Dendritic cell treated with granulocyte-macrophage colony-stimulating factor and Interleukin-4, amounts not matched to agents 40 ng/mL and 50 ng/mL, for 4 days (primary cell): ENCODE measurements at regions not wholly inside any gene's neighbourhood (a gene's known extent, or its start where the extent isn't known, plus 50 kb on each side); places are given as distances from the start of the nearest gene placed in this dataset.

Source experiments
- H3K27ac Mint-ChIP-seq: one replicate; pipeline ENCODE4 v1.8.0; 2022; ENCODE audit warnings: mild to moderate bottlenecking, mixed read lengths
- H3K27me3 Mint-ChIP-seq: one replicate; pipeline ENCODE4 v1.8.0; 2022; ENCODE audit warnings: mild to moderate bottlenecking, mixed read lengths
- H3K36me3 Mint-ChIP-seq: one replicate; pipeline ENCODE4 v1.8.0; 2022; ENCODE audit warnings: low read depth, mixed read lengths
- H3K4me1 Mint-ChIP-seq: one replicate; pipeline ENCODE4 v1.8.0; 2022; ENCODE audit warnings: low read depth, mixed read lengths
- H3K4me3 Mint-ChIP-seq: one replicate; pipeline ENCODE4 v1.8.0; 2022; ENCODE audit warnings: mild to moderate bottlenecking, moderate library complexity, mixed read lengths
- H3K9me3 Mint-ChIP-seq: one replicate; pipeline ENCODE4 v1.8.0; 2022; ENCODE audit warnings: mixed read lengths
- intact Hi-C: fragments of 100-400 bp; cut with micrococcal nuclease; formaldehyde crosslinking; loops from one replicate; pipeline ENCODE4 v1.15.0; 2022

GRCh38 chr14:94977016-94977415 is 180.3 kb downstream of the DICER1 start:
- H3K27ac Mint-ChIP-seq: no peak overlapping the region
- peaks cover 9% of the 10 kb centered on the region for H3K27me3 Mint-ChIP-seq
- no peaks in the 10 kb centered on the region for H3K36me3 Mint-ChIP-seq
- no peaks in the 10 kb centered on the region for H3K9me3 Mint-ChIP-seq
- no peaks in the 10 kb centered on the region for H3K4me1 Mint-ChIP-seq
- H3K4me3 Mint-ChIP-seq: no peak overlapping the region
- intact Hi-C loops: no loop called here

- no peak overlapping the region for H3K4me3 Mint-ChIP-seq
- intact Hi-C loops: no loop called here
- peaks cover 8% of the 10 kb centered on the region for H3K27me3 Mint-ChIP-seq
- no peaks in the 10 kb centered on the region for H3K36me3 Mint-ChIP-seq
- no peaks in the 10 kb centered on the region for H3K4me1 Mint-ChIP-seq
- no peak overlapping the region for H3K27ac Mint-ChIP-seq
- H3K9me3 Mint-ChIP-seq: no peaks in the 10 kb centered on the region
Observed at GRCh38 chr14:94975366-94975765, 182.0 kb downstream of the DICER1 start.

- Mint-ChIP-seq H3K27me3 (peaks cover 8% of the 10 kb centered on the region), H3K27ac (no peak overlapping the region), H3K36me3 (no peaks in the 10 kb centered on the region), H3K4me3 (no peak overlapping the region), H3K4me1 (no peaks in the 10 kb centered on the region), H3K9me3 (no peaks in the 10 kb centered on the region)
- intact Hi-C loops: no loop called here
Observed at GRCh38 chr14:94974893-94975292, 182.4 kb downstream of the DICER1 start.

- Mint-ChIP-seq H3K4me3 (no peak overlapping the region), H3K36me3 (no peaks in the 10 kb centered on the region), H3K9me3 (no peaks in the 10 kb centered on the region), H3K27me3 (peaks cover 8% of the 10 kb centered on the region), H3K27ac (no peak overlapping the region), H3K4me1 (no peaks in the 10 kb centered on the region)
- intact Hi-C loops: no loop called here
Observed at GRCh38 chr14:94974422-94974821, 182.9 kb downstream of the DICER1 start.

- Mint-ChIP-seq H3K4me3 (no peak overlapping the region), H3K27me3 (peaks cover 5% of the 10 kb centered on the region), H3K9me3 (no peaks in the 10 kb centered on the region), H3K27ac (no peak overlapping the region), H3K4me1 (no peaks in the 10 kb centered on the region), H3K36me3 (no peaks in the 10 kb centered on the region)
- intact Hi-C loops: no loop called here
Observed at GRCh38 chr14:94971750-94972149, 185.6 kb downstream of the DICER1 start.

- Mint-ChIP-seq H3K4me1 (no peaks in the 10 kb centered on the region), H3K9me3 (no peaks in the 10 kb centered on the region), H3K4me3 (no peak overlapping the region), H3K36me3 (no peaks in the 10 kb centered on the region), H3K27ac (no peak overlapping the region), H3K27me3 (peaks cover 5% of the 10 kb centered on the region)
- intact Hi-C loops: no loop called here
Observed at GRCh38 chr14:94970941-94971730, 186.2 kb downstream of the DICER1 start.

GRCh38 chr14:94969766-94970165 is 187.6 kb downstream of the DICER1 start:
- Mint-ChIP-seq H3K36me3 (no peaks in the 10 kb centered on the region), H3K4me1 (no peaks in the 10 kb centered on the region), H3K4me3 (no peak overlapping the region), H3K27ac (no peak overlapping the region), H3K27me3 (peaks cover 5% of the 10 kb centered on the region), H3K9me3 (no peaks in the 10 kb centered on the region)
- intact Hi-C loops: no loop called here

- H3K27me3 Mint-ChIP-seq: peaks cover 8% of the 10 kb centered on the region
- H3K4me3 Mint-ChIP-seq: no peak overlapping the region
- H3K36me3 Mint-ChIP-seq: no peaks in the 10 kb centered on the region
- H3K4me1 Mint-ChIP-seq: no peaks in the 10 kb centered on the region
- H3K9me3 Mint-ChIP-seq: no peaks in the 10 kb centered on the region
- H3K27ac Mint-ChIP-seq: no peak overlapping the region
- intact Hi-C loops: no loop called here
Observed at GRCh38 chr14:94966868-94967267, 190.5 kb downstream of the DICER1 start.

GRCh38 chr14:94966344-94966743 is 191.0 kb downstream of the DICER1 start:
- H3K36me3 Mint-ChIP-seq: no peaks in the 10 kb centered on the region
- H3K9me3 Mint-ChIP-seq: no peaks in the 10 kb centered on the region
- no peak overlapping the region for H3K4me3 Mint-ChIP-seq
- H3K4me1 Mint-ChIP-seq: no peaks in the 10 kb centered on the region
- intact Hi-C loops: no loop called here
- H3K27ac Mint-ChIP-seq: no peak overlapping the region
- H3K27me3 Mint-ChIP-seq: peaks cover 11% of the 10 kb centered on the region

GRCh38 chr14:94965551-94966313 is 191.6 kb downstream of the DICER1 start:
- intact Hi-C loops: no loop called here
- H3K9me3 Mint-ChIP-seq: no peaks in the 10 kb centered on the region
- H3K4me1 Mint-ChIP-seq: no peaks in the 10 kb centered on the region
- no peak overlapping the region for H3K4me3 Mint-ChIP-seq
- peaks cover 12% of the 10 kb centered on the region for H3K27me3 Mint-ChIP-seq
- no peaks in the 10 kb centered on the region for H3K36me3 Mint-ChIP-seq
- H3K27ac Mint-ChIP-seq: no peak overlapping the region

GRCh38 chr14:94964931-94965330 is 192.4 kb downstream of the DICER1 start:
- no peaks in the 10 kb centered on the region for H3K4me1 Mint-ChIP-seq
- H3K27ac Mint-ChIP-seq: no peak overlapping the region
- intact Hi-C loops: no loop called here
- no peaks in the 10 kb centered on the region for H3K36me3 Mint-ChIP-seq
- no peak overlapping the region for H3K4me3 Mint-ChIP-seq
- no peaks in the 10 kb centered on the region for H3K9me3 Mint-ChIP-seq
- H3K27me3 Mint-ChIP-seq: peaks cover 12% of the 10 kb centered on the region

- H3K9me3 Mint-ChIP-seq: no peaks in the 10 kb centered on the region
- peaks cover 14% of the 10 kb centered on the region for H3K27me3 Mint-ChIP-seq
- H3K27ac Mint-ChIP-seq: no peak overlapping the region
- no peaks in the 10 kb centered on the region for H3K36me3 Mint-ChIP-seq
- no peaks in the 10 kb centered on the region for H3K4me1 Mint-ChIP-seq
- H3K4me3 Mint-ChIP-seq: no peak overlapping the region
- intact Hi-C loops: no loop called here
Observed at GRCh38 chr14:94964181-94964580, 193.1 kb downstream of the DICER1 start.

GRCh38 chr14:94963051-94963450 is 193.1 kb upstream of the GSC start:
- intact Hi-C loops: no loop called here
- no peaks in the 10 kb centered on the region for H3K4me1 Mint-ChIP-seq
- H3K27me3 Mint-ChIP-seq: peaks cover 14% of the 10 kb centered on the region
- H3K4me3 Mint-ChIP-seq: no peak overlapping the region
- H3K9me3 Mint-ChIP-seq: no peaks in the 10 kb centered on the region
- no peak overlapping the region for H3K27ac Mint-ChIP-seq
- H3K36me3 Mint-ChIP-seq: no peaks in the 10 kb centered on the region

- peaks cover 13% of the 10 kb centered on the region for H3K27me3 Mint-ChIP-seq
- H3K4me1 Mint-ChIP-seq: no peaks in the 10 kb centered on the region
- no peak overlapping the region for H3K4me3 Mint-ChIP-seq
- H3K27ac Mint-ChIP-seq: no peak overlapping the region
- H3K9me3 Mint-ChIP-seq: no peaks in the 10 kb centered on the region
- intact Hi-C loops: no loop called here
- H3K36me3 Mint-ChIP-seq: no peaks in the 10 kb centered on the region
Observed at GRCh38 chr14:94962166-94962575, 192.3 kb upstream of the GSC start.
